D721Med (cell line): ENCODE measurements at regions not wholly inside any gene's neighbourhood (a gene's known extent, or its start where the extent isn't known, plus 50 kb on each side); places are given as distances from the start of the nearest gene placed in this dataset.

ENCODE experiments used
- DNase-seq: peaks from one replicate; pipeline ENCODE4 v3.0.0; 2011; ENCODE audit warnings: low spot score; ENCODE audit not compliant: insufficient read length
- FAIRE-seq: peaks from 2 replicates; lab custom pipeline; 2011; peaks lifted over from hg19 to GRCh38; lab: Jason Lieb, UNC
- CTCF ChIP-seq: IDR thresholded peaks from 2 replicates; pipeline ENCODE4 v1.5.1; 2012; ENCODE audit warnings: mild to moderate bottlenecking, control low read depth; ENCODE audit not compliant: insufficient read depth; ENCODE audit errors: missing control alignments

GRCh38 chr5:143671021-143671420 is 140.9 kb upstream of the HMHB1 start:
- no peak for FAIRE-seq
- TF ChIP-seq CTCF: no peak

GRCh38 chr5:143665866-143666265 is 146.1 kb upstream of the HMHB1 start:
- TF ChIP-seq CTCF: no peak
- DNase-seq: no peak
- FAIRE-seq: no peak

More at GRCh38 chr5:143671021-143671420, 140.9 kb upstream of the HMHB1 start:
- DNase-seq: no peak

GRCh38 chr5:143664623-143665022 is 147.3 kb upstream of the HMHB1 start:
- TF ChIP-seq CTCF: no peak
- FAIRE-seq: no peak
- no peak for DNase-seq

GRCh38 chr5:143663872-143664271 is 148.1 kb upstream of the HMHB1 start:
- no peak for TF ChIP-seq CTCF
- FAIRE-seq: no peak

GRCh38 chr5:143662020-143662419 is 149.9 kb upstream of the HMHB1 start:
- no peak for DNase-seq
- TF ChIP-seq CTCF: no peak
- no peak for FAIRE-seq

More at GRCh38 chr5:143663872-143664271, 148.1 kb upstream of the HMHB1 start:
- DNase-seq: no peak

- no peak for FAIRE-seq
- no peak for TF ChIP-seq CTCF
Measured at GRCh38 chr5:143660625-143661024, 151.3 kb upstream of the HMHB1 start.

GRCh38 chr5:143659599-143660238 is 152.2 kb upstream of the HMHB1 start:
- no peak for FAIRE-seq
- TF ChIP-seq CTCF: no peak
- DNase-seq: no peak

More at GRCh38 chr5:143660625-143661024, 151.3 kb upstream of the HMHB1 start:
- no peak for DNase-seq
